ENCODE measurements at regions not wholly inside any gene's neighbourhood (a gene's known extent, or its start where the extent isn't known, plus 50 kb on each side); places are given as distances from the start of the nearest gene placed in this dataset.

- 40% methylated on average over 6 of the region's 6 CpGs for WGBS
- Histone ChIP-seq H3K4me3 (ENCODE audit: low read depth in 1 of 3, low read length in 3 of 3) (no peak overlapping the region), H3K27me3 (ENCODE audit: control insufficient read depth in 4 of 4, insufficient read depth in 4 of 4, low read length in 3 of 4) (no peaks in the 10 kb centered on the region), H3K9me3 (ENCODE audit: control insufficient read depth in 4 of 4, low read length in 3 of 4) (peaks cover 0 to 5% (median 0%) of the 10 kb centered on the region in 4 donors), H3K36me3 (ENCODE audit: control insufficient read depth in 4 of 4, insufficient read depth in 3 of 4, low read depth in 1 of 4, low read length in 3 of 4) (no peaks in the 10 kb centered on the region), H3K4me1 (ENCODE audit: control insufficient read depth in 4 of 4, insufficient read depth in 4 of 4, low read length in 3 of 4) (no peaks in the 10 kb centered on the region), H3K9ac (ENCODE audit: low read depth in 1 of 2, low read length in 2 of 2) (no peak overlapping the region), H3K27ac (ENCODE audit: low read depth in 1 of 2, low read length in 2 of 2) (no peak overlapping the region)
- TF ChIP-seq ZBTB33 (IDR thresholded peaks at IDR 0.05) (no peak), SP1 (IDR thresholded peaks at IDR 0.05) (no peak), HNF4G (IDR thresholded peaks at IDR 0.05) (no peak), CTCF (IDR thresholded peaks at IDR 0.05; ENCODE audit: low read depth, low read length, missing input control) (no peak), TAF1 (conservative IDR thresholded peaks at IDR 0.05) (no peak), RXRA (IDR thresholded peaks at IDR 0.05) (no peak), FOXA1 (IDR thresholded peaks at IDR 0.05) (no peak), RAD21 (IDR thresholded peaks at IDR 0.05) (no peak), YY1 (IDR thresholded peaks at IDR 0.05) (no peak), GABPA (IDR thresholded peaks at IDR 0.05 in 1 of 2, conservative IDR thresholded peaks at IDR 0.05 in 1 of 2) (no peak), HNF4A (conservative IDR thresholded peaks at IDR 0.05) (no peak), FOXA2 (IDR thresholded peaks at IDR 0.05) (no peak), JUND (IDR thresholded peaks at IDR 0.05) (no peak), NR2F2 (IDR thresholded peaks at IDR 0.05) (no peak), MAX (IDR thresholded peaks at IDR 0.05) (no peak)
- DNase-seq (ENCODE audit: low spot score): no peak
These were observed 446.4 kb upstream of the KLF4 start for GRCh38 chr9:107935931-107936330.

GRCh38 chr9:107933516-107933915 lies 443.9 kb upstream of the KLF4 start:
- no peak overlapping the region for H3K4me3 ChIP-seq (ENCODE audit: low read depth in 1 of 3, low read length in 3 of 3)
- H3K4me1 ChIP-seq (ENCODE audit: control insufficient read depth in 4 of 4, insufficient read depth in 4 of 4, low read length in 3 of 4): no peaks in the 10 kb centered on the region
- H3K36me3 ChIP-seq (ENCODE audit: control insufficient read depth in 4 of 4, insufficient read depth in 3 of 4, low read depth in 1 of 4, low read length in 3 of 4): no peaks in the 10 kb centered on the region
- DNase-seq (ENCODE audit: low spot score): no peak
- no peaks in the 10 kb centered on the region for H3K27me3 ChIP-seq (ENCODE audit: control insufficient read depth in 4 of 4, insufficient read depth in 4 of 4, low read length in 3 of 4)
- H3K9me3 ChIP-seq (ENCODE audit: control insufficient read depth in 4 of 4, low read length in 3 of 4): peaks cover 0 to 5% (median 0%) of the 10 kb centered on the region in 4 donors
- H3K9ac ChIP-seq (ENCODE audit: low read depth in 1 of 2, low read length in 2 of 2): no peak overlapping the region
- TF ChIP-seq RAD21 (IDR thresholded peaks at IDR 0.05): no peak
- no peak for TF ChIP-seq GABPA (IDR thresholded peaks at IDR 0.05 in 1 of 2, conservative IDR thresholded peaks at IDR 0.05 in 1 of 2)
- no peak for TF ChIP-seq FOXA1 (IDR thresholded peaks at IDR 0.05)
- no peak for TF ChIP-seq YY1 (IDR thresholded peaks at IDR 0.05)
- no peak for TF ChIP-seq TAF1 (conservative IDR thresholded peaks at IDR 0.05)
- no peak for TF ChIP-seq NR2F2 (IDR thresholded peaks at IDR 0.05)
- no peak for TF ChIP-seq HNF4G (IDR thresholded peaks at IDR 0.05)
- no peak for TF ChIP-seq RXRA (IDR thresholded peaks at IDR 0.05)
- TF ChIP-seq ZBTB33 (IDR thresholded peaks at IDR 0.05): no peak
- no peak for TF ChIP-seq MAX (IDR thresholded peaks at IDR 0.05)
- TF ChIP-seq FOXA2 (IDR thresholded peaks at IDR 0.05): no peak
- no peak for TF ChIP-seq SP1 (IDR thresholded peaks at IDR 0.05)
- H3K27ac ChIP-seq (ENCODE audit: low read depth in 1 of 2, low read length in 2 of 2): no peak overlapping the region
- 72% methylated on average over 6 of the region's 6 CpGs for WGBS
